GM12874 (cell line): ENCODE measurements at regions not wholly inside any gene's neighbourhood (a gene's known extent, or its start where the extent isn't known, plus 50 kb on each side); places are given as distances from the start of the nearest gene placed in this dataset.

Experiments used
- CTCF ChIP-seq: IDR thresholded peaks from 2 replicates; pipeline ENCODE4 v1.5.1; 2011; ENCODE audit warnings: low read depth, mild to moderate bottlenecking, control low read depth, low read length, moderate library complexity; ENCODE audit not compliant: insufficient read depth

GRCh38 chr2:66134138-66134701, 300.7 kb upstream of the MEIS1 start:
- no peak for TF ChIP-seq CTCF

- TF ChIP-seq CTCF, result no peak
These were observed 307.3 kb upstream of the MEIS1 start for GRCh38 chr2:66127656-66128055.

GRCh38 chr2:66127061-66127460, 307.9 kb upstream of the MEIS1 start:
- no peak for TF ChIP-seq CTCF

- TF ChIP-seq CTCF, result no peak
These were observed 309.0 kb upstream of the MEIS1 start for GRCh38 chr2:66125951-66126350.

- no peak for TF ChIP-seq CTCF
These were observed 312.4 kb upstream of the MEIS1 start for GRCh38 chr2:66122516-66122915.

GRCh38 chr2:66121946-66122345, 313.0 kb upstream of the MEIS1 start:
- no peak for TF ChIP-seq CTCF

- TF ChIP-seq CTCF, result no peak
These were observed 320.8 kb upstream of the MEIS1 start for GRCh38 chr2:66113988-66114625.
